ENCODE measurements at regions not wholly inside any gene's neighbourhood (a gene's known extent, or its start where the extent isn't known, plus 50 kb on each side); places are given as distances from the start of the nearest gene placed in this dataset.

- H2AK5ac ChIP-seq (ENCODE audit: insufficient read length, low read length): no peak overlapping the region
- H4K5ac ChIP-seq (ENCODE audit: insufficient read length, low read depth, low read length): no peak overlapping the region
- no peak overlapping the region for H3K27ac ChIP-seq (ENCODE audit: insufficient read length, low read depth, low read length)
- no peaks in the 10 kb centered on the region for H3K36me3 Mint-ChIP-seq (ENCODE audit: insufficient read depth in 1 of 3, low read depth in 3 of 3)
- H3K18ac ChIP-seq (ENCODE audit: insufficient read length, low read depth, low read length): no peak overlapping the region
- no peak for TF ChIP-seq CTCF (conservative IDR thresholded peaks at IDR 0.05)
- H3K4me2 ChIP-seq (ENCODE audit: insufficient read depth, insufficient read length, low read length): no peak overlapping the region
- no peaks in the 10 kb centered on the region for H3K27me3 Mint-ChIP-seq (ENCODE audit: low read depth)
- H4K8ac ChIP-seq (replicated peaks; ENCODE audit: insufficient read length, low read depth, low read length): no peak overlapping the region
- H3K4me3 Mint-ChIP-seq: no peak overlapping the region
- H3K27me3 ChIP-seq (ENCODE audit: insufficient read depth, low read length): no peaks in the 10 kb centered on the region
- H3K27ac Mint-ChIP-seq: no peak overlapping the region
- no peak overlapping the region for H2BK120ac ChIP-seq (ENCODE audit: low read depth, low read length, poor library complexity, severe bottlenecking)
- H3K4me1 ChIP-seq (ENCODE audit: insufficient read depth, low read length): no peaks in the 10 kb centered on the region
- H3K79me2 ChIP-seq (ENCODE audit: insufficient read depth, low read length): no peaks in the 10 kb centered on the region
- H3K9me3 ChIP-seq (ENCODE audit: control insufficient read depth, low read depth, low read length): no peaks in the 10 kb centered on the region
- H3K23ac ChIP-seq (ENCODE audit: insufficient read length, low read depth, low read length): no peak overlapping the region
- no peak overlapping the region for H2BK5ac ChIP-seq (ENCODE audit: insufficient read length, low read length)
- H2AFZ ChIP-seq (ENCODE audit: low read length): no peak overlapping the region
- H4K91ac ChIP-seq (ENCODE audit: insufficient read length, low read depth, low read length): no peak overlapping the region
- H2BK20ac ChIP-seq (ENCODE audit: low read depth, low read length, poor library complexity, severe bottlenecking): no peak overlapping the region
- H3K79me1 ChIP-seq (ENCODE audit: insufficient read depth, low read depth, low read length, poor library complexity, severe bottlenecking): no peaks in the 10 kb centered on the region
- H3K14ac ChIP-seq (ENCODE audit: insufficient read depth, low read length): no peak overlapping the region
- H2BK15ac ChIP-seq (ENCODE audit: low read depth, low read length): no peak overlapping the region
- no peak overlapping the region for H3T11ph ChIP-seq (ENCODE audit: low read length)
- H3K56ac ChIP-seq (ENCODE audit: insufficient read length, low read depth, low read length): no peak overlapping the region
- no CpG with 5 or more reads among the region's 2 CpGs for whole genome bisulfite sequencing (ENCODE audit: extremely low coverage, insufficient read length, low lambda C conversion rate)
- no peaks in the 10 kb centered on the region for H3K23me2 ChIP-seq (ENCODE audit: insufficient read length, low read depth, low read length, poor library complexity, severe bottlenecking)
- H3K4ac ChIP-seq (ENCODE audit: low read depth, low read length): no peak overlapping the region
- H3K4me1 Mint-ChIP-seq: peaks cover 0 to 3% of the 10 kb centered on the region in 2 experiments; a peak in 1 of 4 replicates
- no peak overlapping the region for H2BK12ac ChIP-seq (ENCODE audit: insufficient read length, low read depth, low read length)
- H3K9me3 Mint-ChIP-seq: no peaks in the 10 kb centered on the region
- no peak for DNase-seq
- no peaks in the 10 kb centered on the region for H4K20me1 ChIP-seq (ENCODE audit: control insufficient read depth, insufficient read depth, insufficient read length)
- H3K9ac ChIP-seq (ENCODE audit: extremely low read depth, insufficient read length, low read length): no peak overlapping the region
Observed at GRCh38 chr2:220123751-220124150, 496.3 kb downstream of the SLC4A3 start.
